ENCODE measurements at regions not wholly inside any gene's neighbourhood (a gene's known extent, or its start where the extent isn't known, plus 50 kb on each side); places are given as distances from the start of the nearest gene placed in this dataset.

GRCh38 chr18:8974279-8974678, 128.2 kb upstream of the NDUFV2 start:
- Histone ChIP-seq H3K36me3 (no peaks in the 10 kb centered on the region), H3K4me1 (no peaks in the 10 kb centered on the region), H3K4me3 (no peak overlapping the region), H3K27ac (no peak overlapping the region), H3K9me3 (no peaks in the 10 kb centered on the region), H3K27me3 (no peaks in the 10 kb centered on the region)
- no peak for DNase-seq
- TF ChIP-seq, protein P1, sequence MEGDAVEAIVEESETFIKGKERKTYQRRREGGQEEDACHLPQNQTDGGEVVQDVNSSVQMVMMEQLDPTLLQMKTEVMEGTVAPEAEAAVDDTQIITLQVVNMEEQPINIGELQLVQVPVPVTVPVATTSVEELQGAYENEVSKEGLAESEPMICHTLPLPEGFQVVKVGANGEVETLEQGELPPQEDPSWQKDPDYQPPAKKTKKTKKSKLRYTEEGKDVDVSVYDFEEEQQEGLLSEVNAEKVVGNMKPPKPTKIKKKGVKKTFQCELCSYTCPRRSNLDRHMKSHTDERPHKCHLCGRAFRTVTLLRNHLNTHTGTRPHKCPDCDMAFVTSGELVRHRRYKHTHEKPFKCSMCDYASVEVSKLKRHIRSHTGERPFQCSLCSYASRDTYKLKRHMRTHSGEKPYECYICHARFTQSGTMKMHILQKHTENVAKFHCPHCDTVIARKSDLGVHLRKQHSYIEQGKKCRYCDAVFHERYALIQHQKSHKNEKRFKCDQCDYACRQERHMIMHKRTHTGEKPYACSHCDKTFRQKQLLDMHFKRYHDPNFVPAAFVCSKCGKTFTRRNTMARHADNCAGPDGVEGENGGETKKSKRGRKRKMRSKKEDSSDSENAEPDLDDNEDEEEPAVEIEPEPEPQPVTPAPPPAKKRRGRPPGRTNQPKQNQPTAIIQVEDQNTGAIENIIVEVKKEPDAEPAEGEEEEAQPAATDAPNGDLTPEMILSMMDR (IDR thresholded peaks at IDR 0.05), result no peak
- no peak for ATAC-seq
- intact Hi-C loops (cut with DNase I), result no loop called here

- no peaks in the 10 kb centered on the region for H3K36me3 ChIP-seq
- ATAC-seq (no peak), DNase-seq (no peak)
- no peak overlapping the region for H3K27ac ChIP-seq
- no peaks in the 10 kb centered on the region for H3K27me3 ChIP-seq
- H3K4me1 ChIP-seq, result no peaks in the 10 kb centered on the region
- TF ChIP-seq, protein P1 (IDR thresholded peaks at IDR 0.05), result no peak
- H3K9me3 ChIP-seq, result no peaks in the 10 kb centered on the region
- H3K4me3 ChIP-seq, result no peak overlapping the region
- intact Hi-C loops (cut with DNase I), result no loop called here
These were observed 127.8 kb upstream of the NDUFV2 start for GRCh38 chr18:8974696-8975095.

- Histone ChIP-seq H3K27me3 (no peaks in the 10 kb centered on the region), H3K36me3 (no peaks in the 10 kb centered on the region), H3K4me3 (no peak overlapping the region), H3K9me3 (no peaks in the 10 kb centered on the region), H3K27ac (no peak overlapping the region), H3K4me1 (no peaks in the 10 kb centered on the region)
- intact Hi-C loops (cut with DNase I), result no loop called here
- no peak for ATAC-seq
- TF ChIP-seq, protein P1 (IDR thresholded peaks at IDR 0.05), result no peak
- no peak for DNase-seq
These were observed 126.9 kb upstream of the NDUFV2 start for GRCh38 chr18:8975624-8976023.

GRCh38 chr18:8976606-8977005, 125.9 kb upstream of the NDUFV2 start:
- no peaks in the 10 kb centered on the region for H3K27me3 ChIP-seq
- H3K4me3 ChIP-seq, result no peak overlapping the region
- DNase-seq, result no peak
- H3K36me3 ChIP-seq, result no peaks in the 10 kb centered on the region
- no peak overlapping the region for H3K27ac ChIP-seq
- H3K9me3 ChIP-seq, result no peaks in the 10 kb centered on the region
- no peak for ATAC-seq
- TF ChIP-seq, protein P1 (IDR thresholded peaks at IDR 0.05), result no peak
- H3K4me1 ChIP-seq, result no peaks in the 10 kb centered on the region
- intact Hi-C loops (cut with DNase I), result no loop called here

- no peak overlapping the region for H3K27ac ChIP-seq
- H3K27me3 ChIP-seq, result no peaks in the 10 kb centered on the region
- no peaks in the 10 kb centered on the region for H3K36me3 ChIP-seq
- TF ChIP-seq, protein P1 (IDR thresholded peaks at IDR 0.05), result no peak
- no peak overlapping the region for H3K4me3 ChIP-seq
- intact Hi-C loops (cut with DNase I), result no loop called here
- DNase-seq, result no peak
- no peak for ATAC-seq
- no peaks in the 10 kb centered on the region for H3K4me1 ChIP-seq
- no peaks in the 10 kb centered on the region for H3K9me3 ChIP-seq
These were observed 125.3 kb upstream of the NDUFV2 start for GRCh38 chr18:8977166-8977565.

GRCh38 chr18:8977701-8978100, 124.8 kb upstream of the NDUFV2 start:
- intact Hi-C loops (cut with DNase I), result no loop called here
- no peaks in the 10 kb centered on the region for H3K27me3 ChIP-seq
- TF ChIP-seq, protein P1 (IDR thresholded peaks at IDR 0.05), result no peak
- H3K9me3 ChIP-seq, result no peaks in the 10 kb centered on the region
- ATAC-seq (no peak), DNase-seq (no peak)
- no peaks in the 10 kb centered on the region for H3K36me3 ChIP-seq
- no peaks in the 10 kb centered on the region for H3K4me1 ChIP-seq
- no peak overlapping the region for H3K4me3 ChIP-seq
- H3K27ac ChIP-seq, result no peak overlapping the region

Measured in upper lobe of right lung (tissue), 1 donor.